C4-2B (cell line): ENCODE measurements at regions not wholly inside any gene's neighbourhood (a gene's known extent, or its start where the extent isn't known, plus 50 kb on each side); places are given as distances from the start of the nearest gene placed in this dataset.

ENCODE experiments used
- CTCF ChIP-seq: fragments of 450-650 bp; conservative IDR thresholded peaks from 2 replicates; pipeline ENCODE4 v1.5.1; 2017; ENCODE audit warnings: mild to moderate bottlenecking
- ZFX ChIP-seq: fragments of 450-650 bp; IDR thresholded peaks from 2 replicates; pipeline ENCODE4 v1.6.1; 2017

DNA sequence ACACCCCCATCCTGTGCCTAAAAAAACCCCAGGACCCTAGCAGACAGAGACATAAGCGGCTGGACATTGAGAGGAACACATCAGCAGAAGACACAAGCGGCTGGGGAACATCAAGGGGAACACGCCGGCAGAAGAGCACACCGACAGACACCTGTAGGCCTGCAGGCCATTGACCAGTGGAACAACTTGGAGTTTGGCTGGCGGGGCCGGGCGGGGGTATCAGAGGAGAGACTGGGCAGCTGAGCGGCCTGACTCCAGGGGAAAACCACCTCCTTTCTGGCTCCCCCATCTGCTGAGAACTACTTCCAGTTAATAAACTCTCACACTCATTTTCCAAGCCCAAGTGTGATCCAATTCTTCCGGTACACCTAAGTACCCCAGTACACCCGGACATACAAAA is 264.7 kb upstream of the ISX start:
- TF ChIP-seq ZFX (no peak), CTCF (no peak)
